OCI-LY3 (cell line): ENCODE measurements at regions not wholly inside any gene's neighbourhood (a gene's known extent, or its start where the extent isn't known, plus 50 kb on each side); places are given as distances from the start of the nearest gene placed in this dataset.

Experiments used
- H2AFZ ChIP-seq: fragments of 200-600, 300-600 bp; shearing (Covaris generic); 2 replicates; pipeline ENCODE4 v1.6.0; 2014; ENCODE audit warnings: antibody characterized with exemption, low read depth, low read length
- H3K27ac ChIP-seq: fragments of 200-600, 300-600 bp; sonication (generic); 2 replicates; pipeline ENCODE4 v1.5.1; 2014; ENCODE audit warnings: mild to moderate bottlenecking, low read length, moderate library complexity, mixed read lengths
- H3K27me3 ChIP-seq: fragments of 200-600, 300-600 bp; sonication (generic); 2 replicates; pipeline ENCODE4 v1.6.1; 2014; ENCODE audit warnings: low read depth, low read length, mixed read lengths
- H3K36me3 ChIP-seq: fragments of 200-600, 300-600 bp; sonication (generic); replicated peaks from 2 replicates; pipeline ENCODE3; 2014; ENCODE audit warnings: low read depth, low read length, mixed read lengths
- H3K4me1 ChIP-seq: fragments of 300-600, 200-600 bp; sonication (generic); 2 replicates; pipeline ENCODE4 v1.6.1; 2014; ENCODE audit warnings: low read length, mixed read lengths
- H3K4me2 ChIP-seq: fragments of 200-600, 300-600 bp; sonication (generic); 2 replicates; pipeline ENCODE4 v1.6.1; 2014; ENCODE audit warnings: low read length, mixed read lengths
- H3K4me3 ChIP-seq: fragments of 300-600, 200-600 bp; sonication (generic); 2 replicates; pipeline ENCODE4 v1.5.1; 2014; ENCODE audit warnings: antibody characterized with exemption, mild to moderate bottlenecking, low read length, moderate library complexity
- H3K79me2 ChIP-seq: fragments of 300-600, 200-600 bp; shearing (Covaris generic); 2 replicates; pipeline ENCODE4 v1.6.1; 2014; ENCODE audit warnings: mild to moderate bottlenecking, low read length, mixed read lengths
- H3K9ac ChIP-seq: fragments of 300-600, 200-600 bp; shearing (Covaris generic); 2 replicates; pipeline ENCODE4 v1.6.0; 2014; ENCODE audit warnings: mild to moderate bottlenecking, low read length, moderate library complexity
- H3K9me3 ChIP-seq: fragments of 200-600, 300-600 bp; shearing (Covaris generic); 2 replicates; pipeline ENCODE4 v1.6.1; 2014; ENCODE audit warnings: low read length, mixed read lengths; ENCODE audit not compliant: insufficient read depth
- H4K20me1 ChIP-seq: fragments of 200-600, 300-600 bp; sonication (generic); 2 replicates; pipeline ENCODE4 v1.6.1; 2016; ENCODE audit warnings: low read length, mixed read lengths; ENCODE audit not compliant: insufficient read depth
- EZH2phosphoT487 ChIP-seq: fragments of 200-600 bp; shearing (Covaris generic); IDR thresholded peaks from 2 replicates; pipeline ENCODE4 v1.6.1; 2018; ENCODE audit warnings: antibody characterized with exemption, mixed run types, low read depth
- TF ChIP-seq, protein P1 (sequence below): fragments of 200-600, 300-600 bp; sonication (generic); IDR thresholded peaks from 2 replicates; pipeline ENCODE4 v1.5.1; 2014; ENCODE audit warnings: antibody characterized with exemption, low read length, low read depth

DNA sequence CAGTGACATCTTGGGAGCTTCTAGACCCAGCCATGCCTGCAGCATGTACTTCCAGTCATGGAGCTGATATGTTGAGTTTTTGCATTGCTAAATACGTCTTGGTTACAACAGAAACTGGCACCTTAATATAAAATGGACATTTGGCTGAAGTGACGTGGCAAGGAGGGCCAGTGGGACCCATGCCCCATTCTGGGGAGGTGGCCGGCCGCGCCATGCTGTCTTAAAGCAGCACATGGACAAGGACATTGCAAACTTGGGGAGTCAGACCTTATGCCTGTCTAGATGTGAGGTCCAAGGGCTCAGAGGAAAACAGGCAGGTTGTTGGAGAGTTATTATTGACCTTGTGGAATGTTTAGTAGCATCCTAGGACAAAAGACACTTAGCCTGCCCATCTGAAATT, 588.0 kb upstream of the CDH4 start:
- H2AFZ ChIP-seq, result no peak overlapping the region
- TF ChIP-seq, protein P1, sequence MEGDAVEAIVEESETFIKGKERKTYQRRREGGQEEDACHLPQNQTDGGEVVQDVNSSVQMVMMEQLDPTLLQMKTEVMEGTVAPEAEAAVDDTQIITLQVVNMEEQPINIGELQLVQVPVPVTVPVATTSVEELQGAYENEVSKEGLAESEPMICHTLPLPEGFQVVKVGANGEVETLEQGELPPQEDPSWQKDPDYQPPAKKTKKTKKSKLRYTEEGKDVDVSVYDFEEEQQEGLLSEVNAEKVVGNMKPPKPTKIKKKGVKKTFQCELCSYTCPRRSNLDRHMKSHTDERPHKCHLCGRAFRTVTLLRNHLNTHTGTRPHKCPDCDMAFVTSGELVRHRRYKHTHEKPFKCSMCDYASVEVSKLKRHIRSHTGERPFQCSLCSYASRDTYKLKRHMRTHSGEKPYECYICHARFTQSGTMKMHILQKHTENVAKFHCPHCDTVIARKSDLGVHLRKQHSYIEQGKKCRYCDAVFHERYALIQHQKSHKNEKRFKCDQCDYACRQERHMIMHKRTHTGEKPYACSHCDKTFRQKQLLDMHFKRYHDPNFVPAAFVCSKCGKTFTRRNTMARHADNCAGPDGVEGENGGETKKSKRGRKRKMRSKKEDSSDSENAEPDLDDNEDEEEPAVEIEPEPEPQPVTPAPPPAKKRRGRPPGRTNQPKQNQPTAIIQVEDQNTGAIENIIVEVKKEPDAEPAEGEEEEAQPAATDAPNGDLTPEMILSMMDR, result no peak
- no peak for TF ChIP-seq EZH2phosphoT487
- H3K4me1 ChIP-seq, result no peaks in the 10 kb centered on the region
- H3K9ac ChIP-seq, result no peak overlapping the region
- H3K4me2 ChIP-seq, result no peak overlapping the region
- H4K20me1 ChIP-seq, result no peaks in the 10 kb centered on the region
- no peak overlapping the region for H3K27ac ChIP-seq
- no peaks in the 10 kb centered on the region for H3K36me3 ChIP-seq
- no peaks in the 10 kb centered on the region; the same call in 1 of the 2 replicates for H3K27me3 ChIP-seq
- H3K79me2 ChIP-seq, result no peaks in the 10 kb centered on the region
- no peak overlapping the region for H3K4me3 ChIP-seq
- H3K9me3 ChIP-seq, result no peaks in the 10 kb centered on the region

DNA sequence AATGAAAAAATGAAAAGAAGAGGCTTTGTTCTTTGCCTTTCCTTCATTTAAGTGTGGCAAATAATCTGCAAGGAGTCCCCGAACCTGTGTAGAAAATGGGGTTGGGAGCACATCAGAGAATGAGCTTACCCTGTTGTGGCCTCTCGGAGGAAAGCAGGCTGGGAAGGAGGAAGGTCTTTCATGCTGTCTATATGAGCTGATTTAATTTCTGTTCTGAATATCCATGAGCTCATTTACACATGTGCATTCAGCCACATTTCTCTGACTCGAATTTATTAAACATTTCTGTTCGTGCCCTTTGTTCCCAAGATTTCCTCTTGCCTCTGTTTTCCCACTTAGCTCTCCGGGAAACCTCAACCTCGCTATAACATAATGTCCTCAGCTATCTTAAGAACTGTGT, 584.4 kb upstream of the CDH4 start:
- Histone ChIP-seq H3K4me2 (no peak overlapping the region), H3K79me2 (no peaks in the 10 kb centered on the region), H3K36me3 (no peaks in the 10 kb centered on the region), H3K27me3 (0 out of 2 replicates have a peak, but pooled peaks cover 5% of the 10 kb centered on the region), H3K4me3 (no peak overlapping the region), H3K9me3 (no peaks in the 10 kb centered on the region), H3K27ac (no peak overlapping the region), H3K9ac (no peak overlapping the region), H3K4me1 (no peaks in the 10 kb centered on the region), H4K20me1 (no peaks in the 10 kb centered on the region), H2AFZ (no peak overlapping the region)
- TF ChIP-seq, protein P1, result no peak
- TF ChIP-seq EZH2phosphoT487, result no peak

DNA sequence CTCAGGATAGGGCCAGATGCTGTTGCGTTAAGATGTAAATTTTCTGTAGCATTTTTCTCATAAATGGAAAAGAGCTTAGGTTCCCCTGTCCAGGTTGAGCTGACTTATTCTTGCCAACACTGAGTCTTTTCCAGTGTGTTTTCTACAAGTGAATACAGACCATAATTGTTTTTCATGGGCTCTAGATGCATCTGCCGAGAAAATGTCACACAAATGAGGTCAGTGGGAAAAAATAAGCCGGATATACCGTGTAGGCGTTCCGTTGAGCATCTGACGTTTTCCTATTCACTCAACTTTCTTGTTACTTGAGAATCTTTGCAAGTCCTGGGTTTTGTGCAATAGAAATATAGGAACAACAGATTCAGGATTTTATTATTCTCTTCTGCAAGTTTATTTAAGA, 582.9 kb upstream of the CDH4 start:
- H3K4me2 ChIP-seq, result no peak overlapping the region
- TF ChIP-seq, protein P1, result no peak
- no peak for TF ChIP-seq EZH2phosphoT487
- H4K20me1 ChIP-seq, result no peaks in the 10 kb centered on the region
- no peak overlapping the region for H3K27ac ChIP-seq
- H2AFZ ChIP-seq, result no peak overlapping the region
- H3K9ac ChIP-seq, result no peak overlapping the region
- H3K79me2 ChIP-seq, result no peaks in the 10 kb centered on the region
- no peaks in the 10 kb centered on the region for H3K9me3 ChIP-seq
- H3K27me3 ChIP-seq, result 0 out of 2 replicates have a peak, but pooled peaks cover 8% of the 10 kb centered on the region
- H3K4me3 ChIP-seq, result no peak overlapping the region
- H3K4me1 ChIP-seq, result no peaks in the 10 kb centered on the region
- no peaks in the 10 kb centered on the region for H3K36me3 ChIP-seq

DNA sequence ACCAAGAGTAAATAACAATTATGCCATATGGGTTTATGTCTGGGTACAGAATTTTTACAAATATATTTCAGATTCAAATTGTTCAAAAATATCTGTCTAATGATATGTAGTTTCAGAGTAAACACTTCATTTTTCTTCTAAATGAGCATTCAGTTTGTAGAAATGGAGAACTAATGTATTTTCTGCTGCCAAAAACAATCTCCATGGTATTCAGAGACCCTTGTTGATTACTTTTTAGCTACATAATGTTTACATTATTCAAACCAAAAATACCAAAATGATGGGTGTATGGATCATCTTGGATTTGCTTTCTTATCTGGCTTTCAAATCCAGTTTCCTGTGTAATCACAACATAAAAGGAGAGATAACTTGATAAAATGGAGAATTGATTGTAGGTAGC, 576.0 kb upstream of the CDH4 start:
- no peaks in the 10 kb centered on the region for H3K36me3 ChIP-seq
- no peak for TF ChIP-seq EZH2phosphoT487
- TF ChIP-seq, protein P1, result no peak
- no peaks in the 10 kb centered on the region for H4K20me1 ChIP-seq
- H3K27ac ChIP-seq, result no peak overlapping the region
- H3K27me3 ChIP-seq, result 0 out of 2 replicates have a peak, but pooled peaks cover 8% of the 10 kb centered on the region
- H3K9me3 ChIP-seq, result no peaks in the 10 kb centered on the region
- H2AFZ ChIP-seq, result no peak overlapping the region
- no peaks in the 10 kb centered on the region for H3K4me1 ChIP-seq
- no peak overlapping the region for H3K4me2 ChIP-seq
- no peak overlapping the region for H3K9ac ChIP-seq
- no peaks in the 10 kb centered on the region for H3K79me2 ChIP-seq
- no peak overlapping the region for H3K4me3 ChIP-seq
